GM23338 (cell line): ENCODE measurements at regions not wholly inside any gene's neighbourhood (a gene's known extent, or its start where the extent isn't known, plus 50 kb on each side); places are given as distances from the start of the nearest gene placed in this dataset.

ENCODE experiments used
- CREB1 ChIP-seq: fragments of 250-450 bp; sonication (Bioruptor Pico); IDR thresholded peaks from 2 replicates; pipeline ENCODE4 v1.5.0; 2020; ENCODE audit warnings: low read depth, mild to moderate bottlenecking, moderate library complexity
- ZNF114 ChIP-seq: fragments of 250-450 bp; sonication (Bioruptor Pico); IDR thresholded peaks from 2 replicates; pipeline ENCODE4 v1.5.0; 2020; ENCODE audit warnings: mild to moderate bottlenecking, moderate library complexity
- TF ChIP-seq, protein P1 (sequence below), 2 experiments: fragments of 200-600 bp in 1 of 2; sonication (generic) in 1 of 2; conservative IDR thresholded peaks; 2 replicates each; pipeline versions ENCODE4 v1.5.1 to v1.6.1; 2016 to 2017; ENCODE audit warnings: antibody characterized with exemption in 2 of 2, low read depth in 2 of 2, mild to moderate bottlenecking in 2 of 2, moderate library complexity in 1 of 2
- TF ChIP-seq, protein P2 (sequence below): IDR thresholded peaks from one replicate; pipeline ENCODE4 v1.6.1; 2018; ENCODE audit warnings: antibody characterized with exemption; ENCODE audit not compliant: unreplicated experiment

DNA sequence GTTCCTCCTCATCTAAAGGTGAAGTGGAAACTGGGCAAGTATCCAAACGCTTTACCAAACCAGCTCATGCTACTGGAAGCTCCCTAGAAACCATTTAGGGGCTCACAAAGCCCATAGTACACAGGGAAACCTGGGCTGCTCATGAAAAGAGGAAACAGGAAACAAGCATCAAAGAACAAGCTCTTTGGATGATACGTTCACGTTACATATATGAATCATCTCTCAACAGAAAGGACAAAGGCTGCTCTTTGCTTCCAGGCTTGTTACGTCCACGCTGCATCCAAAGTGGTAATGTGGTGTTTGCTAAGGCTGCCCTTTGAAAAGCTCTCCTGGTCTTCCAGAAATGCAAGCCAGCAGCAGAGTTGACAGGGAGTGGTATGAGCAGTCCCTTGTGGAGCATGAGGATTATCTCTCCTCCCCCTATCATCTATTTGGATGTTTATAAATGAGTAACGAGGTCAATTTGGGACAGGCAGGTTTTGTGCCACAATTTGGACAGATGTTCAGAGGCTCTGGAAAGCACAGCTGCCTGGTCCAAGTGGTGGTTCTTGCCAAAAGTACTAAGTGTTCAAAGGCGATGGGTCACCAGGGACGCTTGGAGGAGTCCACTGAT lies 98.0 kb upstream of the RORA start:
- TF ChIP-seq, protein P1, sequence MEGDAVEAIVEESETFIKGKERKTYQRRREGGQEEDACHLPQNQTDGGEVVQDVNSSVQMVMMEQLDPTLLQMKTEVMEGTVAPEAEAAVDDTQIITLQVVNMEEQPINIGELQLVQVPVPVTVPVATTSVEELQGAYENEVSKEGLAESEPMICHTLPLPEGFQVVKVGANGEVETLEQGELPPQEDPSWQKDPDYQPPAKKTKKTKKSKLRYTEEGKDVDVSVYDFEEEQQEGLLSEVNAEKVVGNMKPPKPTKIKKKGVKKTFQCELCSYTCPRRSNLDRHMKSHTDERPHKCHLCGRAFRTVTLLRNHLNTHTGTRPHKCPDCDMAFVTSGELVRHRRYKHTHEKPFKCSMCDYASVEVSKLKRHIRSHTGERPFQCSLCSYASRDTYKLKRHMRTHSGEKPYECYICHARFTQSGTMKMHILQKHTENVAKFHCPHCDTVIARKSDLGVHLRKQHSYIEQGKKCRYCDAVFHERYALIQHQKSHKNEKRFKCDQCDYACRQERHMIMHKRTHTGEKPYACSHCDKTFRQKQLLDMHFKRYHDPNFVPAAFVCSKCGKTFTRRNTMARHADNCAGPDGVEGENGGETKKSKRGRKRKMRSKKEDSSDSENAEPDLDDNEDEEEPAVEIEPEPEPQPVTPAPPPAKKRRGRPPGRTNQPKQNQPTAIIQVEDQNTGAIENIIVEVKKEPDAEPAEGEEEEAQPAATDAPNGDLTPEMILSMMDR (conservative IDR thresholded peaks at IDR 0.05; ENCODE audit: low read depth in 2 of 2) = no peak
- TF ChIP-seq, protein P2, sequence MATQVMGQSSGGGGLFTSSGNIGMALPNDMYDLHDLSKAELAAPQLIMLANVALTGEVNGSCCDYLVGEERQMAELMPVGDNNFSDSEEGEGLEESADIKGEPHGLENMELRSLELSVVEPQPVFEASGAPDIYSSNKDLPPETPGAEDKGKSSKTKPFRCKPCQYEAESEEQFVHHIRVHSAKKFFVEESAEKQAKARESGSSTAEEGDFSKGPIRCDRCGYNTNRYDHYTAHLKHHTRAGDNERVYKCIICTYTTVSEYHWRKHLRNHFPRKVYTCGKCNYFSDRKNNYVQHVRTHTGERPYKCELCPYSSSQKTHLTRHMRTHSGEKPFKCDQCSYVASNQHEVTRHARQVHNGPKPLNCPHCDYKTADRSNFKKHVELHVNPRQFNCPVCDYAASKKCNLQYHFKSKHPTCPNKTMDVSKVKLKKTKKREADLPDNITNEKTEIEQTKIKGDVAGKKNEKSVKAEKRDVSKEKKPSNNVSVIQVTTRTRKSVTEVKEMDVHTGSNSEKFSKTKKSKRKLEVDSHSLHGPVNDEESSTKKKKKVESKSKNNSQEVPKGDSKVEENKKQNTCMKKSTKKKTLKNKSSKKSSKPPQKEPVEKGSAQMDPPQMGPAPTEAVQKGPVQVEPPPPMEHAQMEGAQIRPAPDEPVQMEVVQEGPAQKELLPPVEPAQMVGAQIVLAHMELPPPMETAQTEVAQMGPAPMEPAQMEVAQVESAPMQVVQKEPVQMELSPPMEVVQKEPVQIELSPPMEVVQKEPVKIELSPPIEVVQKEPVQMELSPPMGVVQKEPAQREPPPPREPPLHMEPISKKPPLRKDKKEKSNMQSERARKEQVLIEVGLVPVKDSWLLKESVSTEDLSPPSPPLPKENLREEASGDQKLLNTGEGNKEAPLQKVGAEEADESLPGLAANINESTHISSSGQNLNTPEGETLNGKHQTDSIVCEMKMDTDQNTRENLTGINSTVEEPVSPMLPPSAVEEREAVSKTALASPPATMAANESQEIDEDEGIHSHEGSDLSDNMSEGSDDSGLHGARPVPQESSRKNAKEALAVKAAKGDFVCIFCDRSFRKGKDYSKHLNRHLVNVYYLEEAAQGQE = no peak
- TF ChIP-seq ZNF114 = no peak
- TF ChIP-seq CREB1 (CRISPR knock-in tag) = no peak
